Activated CD8-positive, alpha-beta memory T cell treated with anti-CD3 and anti-CD28 coated beads, Interleukin-2, amount 10 ng/mL, durations not matched to agents 7 days and 5 days (primary cell): ENCODE measurements at regions not wholly inside any gene's neighbourhood (a gene's known extent, or its start where the extent isn't known, plus 50 kb on each side); places are given as distances from the start of the nearest gene placed in this dataset.
"Not testable (repeated sequence)": the region's sequence is repeated elsewhere in the genome, so short reads cannot be mapped to it uniquely, and the experiment has no call there.

Experiments
- ATAC-seq: fragments of 150-1000 bp; cut with Tn5 transposase; one replicate; pipeline ENCODE4 v1.10.0; 2021; ENCODE audit warnings: moderate library complexity
- CTCF ChIA-PET: fragments of 350-600 bp; sonication (Branson Sonifier 250); formaldehyde crosslinking; loops from one replicate; lab custom pipeline; 2021; ENCODE audit warnings: antibody characterized with exemption; lab: Charles Lee
- DNase-seq: peaks from one replicate; pipeline ENCODE4 v3.0.0-alpha.2; 2020
- H3K27ac Mint-ChIP-seq: one replicate; pipeline ENCODE4 v1.8.0; 2021; ENCODE audit warnings: mild to moderate bottlenecking, mixed read lengths
- H3K27me3 Mint-ChIP-seq: one replicate; pipeline ENCODE4 v1.8.0; 2021; ENCODE audit warnings: mixed read lengths
- H3K36me3 Mint-ChIP-seq: one replicate; pipeline ENCODE4 v1.8.0; 2021; ENCODE audit warnings: mild to moderate bottlenecking, mixed read lengths
- H3K4me1 Mint-ChIP-seq: one replicate; pipeline ENCODE4 v1.8.0; 2021; ENCODE audit warnings: mixed read lengths
- H3K4me3 Mint-ChIP-seq: one replicate; pipeline ENCODE4 v1.8.0; 2021; ENCODE audit warnings: mild to moderate bottlenecking, moderate library complexity, mixed read lengths
- H3K9me3 Mint-ChIP-seq: one replicate; pipeline ENCODE4 v1.8.0; 2022; ENCODE audit warnings: low read depth, mixed read lengths

GRCh38 chr2:111407632-111408194 is 287.0 kb downstream of the BCL2L11 start:
- CTCF ChIA-PET, H3K4me1 Mint-ChIP-seq: not testable (repeated sequence)

DNA sequence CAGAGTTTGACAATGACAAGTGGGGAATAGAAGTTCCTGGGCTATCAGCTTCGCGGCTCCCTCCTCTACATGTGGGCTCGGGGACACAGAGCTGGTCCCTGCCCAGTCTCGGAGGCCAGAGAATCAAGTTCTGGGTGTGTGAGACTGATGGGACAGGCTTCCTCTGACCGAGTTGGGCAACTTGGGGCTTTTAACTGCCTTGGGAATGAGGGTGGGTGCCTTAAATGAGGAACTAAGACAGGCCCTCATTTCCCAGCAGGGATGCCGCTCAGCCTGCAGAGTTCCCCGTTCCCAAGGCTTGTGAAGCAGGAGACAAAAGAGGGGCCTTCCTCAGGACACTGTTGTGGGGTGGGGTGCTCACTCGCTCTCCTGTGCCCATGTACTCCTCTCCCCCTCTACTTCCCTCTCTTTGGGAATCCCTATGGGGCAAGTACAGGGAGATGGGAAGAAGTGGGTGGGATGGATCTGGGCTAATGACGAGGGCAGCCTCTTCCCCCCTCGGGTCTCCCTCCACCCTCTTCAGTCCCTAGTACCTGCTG is 290.2 kb downstream of the BCL2L11 start:
- H3K27ac Mint-ChIP-seq, ATAC-seq, H3K4me1 Mint-ChIP-seq, H3K9me3 Mint-ChIP-seq, H3K4me3 Mint-ChIP-seq, H3K36me3 Mint-ChIP-seq, CTCF ChIA-PET, H3K27me3 Mint-ChIP-seq, DNase-seq: not testable (repeated sequence)

More at GRCh38 chr2:111407632-111408194, 287.0 kb downstream of the BCL2L11 start:
- not testable (repeated sequence) for H3K4me3 Mint-ChIP-seq, DNase-seq, H3K9me3 Mint-ChIP-seq, H3K27me3 Mint-ChIP-seq, ATAC-seq, H3K27ac Mint-ChIP-seq, H3K36me3 Mint-ChIP-seq

- H3K4me3 Mint-ChIP-seq, H3K27ac Mint-ChIP-seq, H3K4me1 Mint-ChIP-seq, H3K36me3 Mint-ChIP-seq, H3K27me3 Mint-ChIP-seq, H3K9me3 Mint-ChIP-seq, DNase-seq, CTCF ChIA-PET: not testable (repeated sequence)
- peak; percentile 51 for ATAC-seq
These were observed 291.4 kb downstream of the BCL2L11 start for GRCh38 chr2:111411867-111412681.

- H3K4me1 Mint-ChIP-seq, CTCF ChIA-PET, H3K4me3 Mint-ChIP-seq, DNase-seq, H3K9me3 Mint-ChIP-seq, H3K27me3 Mint-ChIP-seq, H3K36me3 Mint-ChIP-seq: not testable (repeated sequence)
- peak overlapping the region; percentile 29 for H3K27ac Mint-ChIP-seq
- ATAC-seq, result peak; percentile 44
These were observed 292.3 kb downstream of the BCL2L11 start for GRCh38 chr2:111412841-111413650.

GRCh38 chr2:111413950-111414349 is 293.2 kb downstream of the BCL2L11 start:
- H3K9me3 Mint-ChIP-seq, DNase-seq, H3K4me1 Mint-ChIP-seq, H3K27ac Mint-ChIP-seq, H3K4me3 Mint-ChIP-seq, H3K27me3 Mint-ChIP-seq, ATAC-seq, CTCF ChIA-PET, H3K36me3 Mint-ChIP-seq: not testable (repeated sequence)

GRCh38 chr2:111415765-111416743 is 295.3 kb downstream of the BCL2L11 start:
- H3K27ac Mint-ChIP-seq, H3K27me3 Mint-ChIP-seq, ATAC-seq, H3K9me3 Mint-ChIP-seq, H3K36me3 Mint-ChIP-seq, H3K4me3 Mint-ChIP-seq, DNase-seq, CTCF ChIA-PET: not testable (repeated sequence)
- H3K4me1 Mint-ChIP-seq, result peaks cover 13% of the 10 kb centered on the region

- CTCF ChIA-PET, H3K27ac Mint-ChIP-seq, H3K27me3 Mint-ChIP-seq, ATAC-seq, H3K4me3 Mint-ChIP-seq, DNase-seq, H3K36me3 Mint-ChIP-seq, H3K9me3 Mint-ChIP-seq: not testable (repeated sequence)
- H3K4me1 Mint-ChIP-seq, result peaks cover 16% of the 10 kb centered on the region
These were observed 296.3 kb downstream of the BCL2L11 start for GRCh38 chr2:111417026-111417425.

DNA sequence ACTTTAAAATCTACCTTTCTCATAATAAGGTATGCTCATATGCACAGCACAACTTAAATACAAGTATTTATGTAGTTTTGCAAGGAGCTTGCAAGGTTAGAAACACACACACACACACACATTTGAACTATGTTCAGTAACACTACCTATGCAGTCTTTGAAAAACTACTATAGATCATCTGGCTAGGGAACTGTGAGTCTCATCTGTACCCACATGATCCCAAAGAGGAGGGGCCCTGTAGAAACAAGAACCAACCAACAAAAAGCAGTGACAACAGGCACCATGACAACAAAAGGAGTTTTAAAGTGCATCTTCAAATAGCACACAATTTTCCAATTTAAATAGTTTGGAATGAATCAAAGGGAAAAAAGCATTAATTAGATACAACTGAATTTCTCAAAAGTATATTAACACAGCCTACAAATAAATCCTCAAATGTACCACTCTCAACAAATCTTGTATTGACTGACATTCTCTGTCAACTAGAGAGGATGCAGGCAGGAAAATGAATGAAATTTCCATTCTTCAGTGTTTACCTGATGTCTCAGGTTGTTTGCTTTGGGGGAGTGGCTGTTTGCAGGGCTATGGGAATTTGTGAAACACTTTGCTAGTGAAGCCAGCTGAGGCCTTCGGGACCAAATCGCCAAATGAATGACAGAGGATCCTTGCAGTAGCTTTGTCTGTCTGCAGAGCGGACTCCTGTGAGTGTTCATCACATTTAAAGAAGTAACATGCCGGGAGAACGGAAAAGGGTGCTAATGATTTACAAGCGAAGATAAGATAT is 297.6 kb downstream of the BCL2L11 start:
- CTCF ChIA-PET, result not testable (repeated sequence)
- H3K4me1 Mint-ChIP-seq, result peaks cover 14% of the 10 kb centered on the region

DNA sequence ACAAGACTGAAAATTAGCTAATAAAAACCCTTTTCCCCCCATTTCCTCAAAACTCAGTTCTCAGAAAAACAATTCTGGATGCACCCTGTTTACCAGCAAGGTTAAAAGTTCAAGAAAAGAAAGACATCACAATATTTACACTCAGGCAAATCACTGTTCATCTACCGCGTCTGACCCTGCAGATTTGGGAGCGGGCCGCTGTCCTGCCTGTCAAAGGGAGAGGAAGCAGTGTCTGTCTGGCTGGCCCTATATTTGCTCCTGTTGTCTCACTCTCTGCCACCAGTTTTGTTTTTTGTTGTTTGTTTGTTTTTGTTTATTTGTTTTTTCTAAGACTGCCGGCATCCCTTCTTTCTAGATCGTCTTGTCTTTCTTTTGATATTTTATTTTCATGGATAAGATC is 299.4 kb downstream of the BCL2L11 start:
- CTCF ChIA-PET, H3K36me3 Mint-ChIP-seq, H3K27ac Mint-ChIP-seq, H3K9me3 Mint-ChIP-seq, DNase-seq, ATAC-seq, H3K27me3 Mint-ChIP-seq: not testable (repeated sequence)
- Mint-ChIP-seq H3K4me3 (peak overlapping the region; percentile 2), H3K4me1 (peaks cover 14% of the 10 kb centered on the region)

More for the DNA sequence above, 297.6 kb downstream of the BCL2L11 start:
- DNase-seq, ATAC-seq, H3K27me3 Mint-ChIP-seq, H3K36me3 Mint-ChIP-seq, H3K27ac Mint-ChIP-seq, H3K4me3 Mint-ChIP-seq, H3K9me3 Mint-ChIP-seq: not testable (repeated sequence)

GRCh38 chr2:111420835-111421234 is 300.1 kb downstream of the BCL2L11 start:
- H3K4me3 Mint-ChIP-seq, H3K27me3 Mint-ChIP-seq, H3K27ac Mint-ChIP-seq, DNase-seq, ATAC-seq, H3K9me3 Mint-ChIP-seq, H3K36me3 Mint-ChIP-seq, CTCF ChIA-PET: not testable (repeated sequence)
- H3K4me1 Mint-ChIP-seq, result peaks cover 20% of the 10 kb centered on the region

- ATAC-seq, H3K4me3 Mint-ChIP-seq, H3K9me3 Mint-ChIP-seq, DNase-seq, H3K27me3 Mint-ChIP-seq, H3K27ac Mint-ChIP-seq, H3K36me3 Mint-ChIP-seq, CTCF ChIA-PET: not testable (repeated sequence)
- peaks cover 23% of the 10 kb centered on the region for H3K4me1 Mint-ChIP-seq
These were observed 301.2 kb downstream of the BCL2L11 start for GRCh38 chr2:111421949-111422348.

GRCh38 chr2:111422562-111422961 is 301.8 kb downstream of the BCL2L11 start:
- H3K27me3 Mint-ChIP-seq, ATAC-seq, H3K9me3 Mint-ChIP-seq, CTCF ChIA-PET, H3K36me3 Mint-ChIP-seq, H3K4me3 Mint-ChIP-seq, H3K27ac Mint-ChIP-seq, DNase-seq: not testable (repeated sequence)
- peaks cover 28% of the 10 kb centered on the region for H3K4me1 Mint-ChIP-seq
